ENCODE measurements at regions not wholly inside any gene's neighbourhood (a gene's known extent, or its start where the extent isn't known, plus 50 kb on each side); places are given as distances from the start of the nearest gene placed in this dataset.
"Not testable (repeated sequence)": the region's sequence is repeated elsewhere in the genome, so short reads cannot be mapped to it uniquely, and the experiment has no call there.

- DNase-seq (ENCODE audit: low spot score); intact Hi-C loops (cut with DNase I): not testable (repeated sequence)
Measured at GRCh38 chr10:77740396-77740795, 102.8 kb upstream of the KCNMA1 start.

- no peak for DNase-seq (ENCODE audit: low spot score)
- intact Hi-C loops (cut with DNase I): no loop called here
Measured at GRCh38 chr10:77738496-77739158, 101.0 kb upstream of the KCNMA1 start.

GRCh38 chr10:77737608-77738007 lies 100.0 kb upstream of the KCNMA1 start:
- no peak for DNase-seq (ENCODE audit: low spot score)
- intact Hi-C loops (cut with DNase I): no loop called here

GRCh38 chr10:77735136-77735535 lies 97.5 kb upstream of the KCNMA1 start:
- DNase-seq (ENCODE audit: low spot score); intact Hi-C loops (cut with DNase I): not testable (repeated sequence)

- intact Hi-C loops (cut with DNase I): no loop called here
- no peak for DNase-seq (ENCODE audit: low spot score)
Measured at GRCh38 chr10:77732213-77733003, 94.8 kb upstream of the KCNMA1 start.

GRCh38 chr10:77727481-77727880 lies 89.9 kb upstream of the KCNMA1 start:
- intact Hi-C loops (cut with DNase I): no loop called here
- no peak for DNase-seq (ENCODE audit: low spot score)

GRCh38 chr10:77726732-77727131 lies 89.1 kb upstream of the KCNMA1 start:
- intact Hi-C loops (cut with DNase I): no loop called here
- no peak for DNase-seq (ENCODE audit: low spot score)

- intact Hi-C loops (cut with DNase I): no loop called here
- DNase-seq (ENCODE audit: low spot score): no peak
Measured at GRCh38 chr10:77726301-77726700, 88.7 kb upstream of the KCNMA1 start.

- no peak for DNase-seq (ENCODE audit: low spot score)
Measured at GRCh38 chr10:77724820-77725219, 87.2 kb upstream of the KCNMA1 start.

GRCh38 chr10:77723376-77723775 lies 85.8 kb upstream of the KCNMA1 start:
- no peak for DNase-seq (ENCODE audit: low spot score)
- intact Hi-C loops (cut with DNase I): no loop called here

More at GRCh38 chr10:77724820-77725219, 87.2 kb upstream of the KCNMA1 start:
- intact Hi-C loops (cut with DNase I): no loop called here

GRCh38 chr10:77722956-77723355 lies 85.3 kb upstream of the KCNMA1 start:
- intact Hi-C loops (cut with DNase I); DNase-seq (ENCODE audit: low spot score): not testable (repeated sequence)

GRCh38 chr10:77721815-77722214 lies 84.2 kb upstream of the KCNMA1 start:
- intact Hi-C loops (cut with DNase I): no loop called here
- no peak for DNase-seq (ENCODE audit: low spot score)

GRCh38 chr10:77718957-77719356 lies 81.3 kb upstream of the KCNMA1 start:
- no peak for DNase-seq (ENCODE audit: low spot score)
- intact Hi-C loops (cut with DNase I): loop anchor here (10.0 kb wide), 1 partner anchor 554 kb away; no protein-coding TSS in a partner anchor

GRCh38 chr10:77718312-77718711 lies 80.7 kb upstream of the KCNMA1 start:
- DNase-seq (ENCODE audit: low spot score): not testable (repeated sequence)
- intact Hi-C loops (cut with DNase I): loop anchor here (10.0 kb wide), 1 partner anchor 554 kb away; no protein-coding TSS in a partner anchor

GRCh38 chr10:77717336-77717735 lies 79.7 kb upstream of the KCNMA1 start:
- no peak for DNase-seq (ENCODE audit: low spot score)
- intact Hi-C loops (cut with DNase I): loop anchor here (10.0 kb wide), 1 partner anchor 553 kb away; no protein-coding TSS in a partner anchor

GRCh38 chr10:77716458-77717317 lies 79.1 kb upstream of the KCNMA1 start:
- DNase-seq (ENCODE audit: low spot score): no peak
- intact Hi-C loops (cut with DNase I): loop anchor here (10.0 kb wide), 1 partner anchor 552 kb away; no protein-coding TSS in a partner anchor

GRCh38 chr10:77715536-77715935 lies 77.9 kb upstream of the KCNMA1 start:
- intact Hi-C loops (cut with DNase I): loop anchor here (10.0 kb wide), 1 partner anchor 551 kb away; no protein-coding TSS in a partner anchor
- DNase-seq (ENCODE audit: low spot score): no peak

GRCh38 chr10:77715088-77715487 lies 77.5 kb upstream of the KCNMA1 start:
- intact Hi-C loops (cut with DNase I): loop anchor here (10.0 kb wide), 1 partner anchor 550 kb away; no protein-coding TSS in a partner anchor
- no peak for DNase-seq (ENCODE audit: low spot score)

- no peak for DNase-seq (ENCODE audit: low spot score)
- intact Hi-C loops (cut with DNase I): loop anchor here (10.0 kb wide), 1 partner anchor 549 kb away; no protein-coding TSS in a partner anchor
Measured at GRCh38 chr10:77713521-77714280, 76.1 kb upstream of the KCNMA1 start.
